ENCODE measurements at regions not wholly inside any gene's neighbourhood (a gene's known extent, or its start where the extent isn't known, plus 50 kb on each side); places are given as distances from the start of the nearest gene placed in this dataset.

DNA sequence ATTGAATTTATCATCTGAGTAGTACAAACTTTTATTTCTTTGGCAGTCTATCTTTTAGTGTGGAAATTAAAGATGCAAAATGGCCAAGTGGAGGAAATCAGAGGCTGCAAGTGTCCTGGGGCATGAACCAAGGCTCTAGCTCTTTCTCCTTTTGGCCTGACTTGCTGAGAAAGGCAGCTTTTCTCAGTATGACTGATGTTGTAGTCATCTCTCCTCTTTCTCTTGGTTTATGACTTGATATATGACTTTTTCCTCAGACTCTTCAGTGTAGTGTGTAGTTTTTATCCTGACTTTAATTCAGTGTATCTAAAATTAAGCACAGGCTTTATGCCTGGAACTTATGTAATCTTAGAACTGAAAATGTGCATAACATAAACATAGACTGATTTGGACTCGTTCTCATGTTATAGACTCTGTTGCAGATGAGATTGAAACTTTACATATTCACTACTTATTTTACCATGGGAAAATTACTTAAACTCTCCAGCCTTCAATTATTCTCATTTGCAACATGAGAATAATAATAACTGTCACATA, 65.7 kb downstream of the SLITRK5 start:
- no peak overlapping the region for H3K9ac ChIP-seq (ENCODE audit: low read length)
- no peaks in the 10 kb centered on the region for H3K79me2 ChIP-seq (ENCODE audit: control insufficient read depth, insufficient read depth, low read length, poor library complexity)
- DNase-seq: no peak
- H2AFZ ChIP-seq (ENCODE audit: insufficient read depth, low read length, poor library complexity): no peak overlapping the region
- no peak overlapping the region for H2BK12ac ChIP-seq (ENCODE audit: low read length)
- no peaks in the 10 kb centered on the region for H3K9me3 ChIP-seq (ENCODE audit: insufficient read depth, low read depth, low read length)
- no peak overlapping the region for H3K4me3 ChIP-seq (ENCODE audit: low read depth, low read length)
- no peak overlapping the region for H3K4me2 ChIP-seq (ENCODE audit: low read length)
- no peaks in the 10 kb centered on the region for H3K79me1 ChIP-seq (ENCODE audit: low read length)
- H4K8ac ChIP-seq (ENCODE audit: low read depth, low read length): no peak overlapping the region
- no peak overlapping the region for H3K18ac ChIP-seq (ENCODE audit: low read length)
- H3K4me1 ChIP-seq (ENCODE audit: control insufficient read depth in 1 of 2, insufficient read depth in 2 of 2, low read length in 2 of 2): no peaks in the 10 kb centered on the region
- no peak overlapping the region for H3K4ac ChIP-seq (ENCODE audit: low read depth, low read length)
- H3K23ac ChIP-seq (ENCODE audit: low read length): no peak overlapping the region
- H4K12ac ChIP-seq (ENCODE audit: low read depth, low read length): no peak overlapping the region
- H3K27me3 ChIP-seq (ENCODE audit: insufficient read depth, low read length): no peaks in the 10 kb centered on the region
- no peak overlapping the region for H3K27ac ChIP-seq (ENCODE audit: low read depth, low read length)
- H2AK5ac ChIP-seq (ENCODE audit: low read length): no peak overlapping the region
- no peaks in the 10 kb centered on the region for H3K36me3 ChIP-seq (ENCODE audit: control insufficient read depth in 1 of 2, insufficient read depth in 2 of 2, low read length in 2 of 2)
- H2BK120ac ChIP-seq (ENCODE audit: insufficient read depth, low read length, poor library complexity): no peak overlapping the region
- no peak overlapping the region for H2BK5ac ChIP-seq (ENCODE audit: low read depth, low read length, poor library complexity)
- no peak overlapping the region for H3K14ac ChIP-seq (ENCODE audit: low read length)
- WGBS (ENCODE audit: extremely low coverage, insufficient coverage, insufficient read length): no CpG with 5 or more reads among the region's 1 CpG
- no peak overlapping the region for H4K91ac ChIP-seq (ENCODE audit: low read depth, low read length)

DNA sequence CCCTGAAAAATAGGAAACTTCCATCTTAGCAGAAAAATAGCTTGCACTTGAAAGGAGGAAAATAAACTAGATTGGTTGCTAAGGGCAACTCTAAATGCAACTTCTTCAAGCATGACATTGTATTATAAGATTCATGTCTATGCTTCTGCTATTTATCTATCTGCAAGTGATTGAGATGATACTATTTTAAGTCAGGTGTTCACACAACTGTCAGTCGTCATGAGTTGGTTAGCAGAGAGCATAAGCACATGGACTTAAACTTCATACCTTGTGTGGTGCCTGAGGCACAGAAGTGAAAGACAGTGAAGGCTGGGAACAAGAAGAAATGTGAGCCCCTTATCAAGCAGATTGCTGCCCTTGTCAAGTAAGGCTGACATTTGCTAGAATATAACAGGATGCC, 82.9 kb downstream of the SLITRK5 start:
- Histone ChIP-seq H3K79me2 (ENCODE audit: control insufficient read depth, insufficient read depth, low read length, poor library complexity) (no peaks in the 10 kb centered on the region), H2BK120ac (ENCODE audit: insufficient read depth, low read length, poor library complexity) (no peak overlapping the region), H3K4me2 (ENCODE audit: low read length) (no peak overlapping the region), H3K18ac (ENCODE audit: low read length) (no peak overlapping the region), H4K91ac (ENCODE audit: low read depth, low read length) (no peak overlapping the region), H2BK5ac (ENCODE audit: low read depth, low read length, poor library complexity) (no peak overlapping the region), H3K4me1 (ENCODE audit: control insufficient read depth in 1 of 2, insufficient read depth in 2 of 2, low read length in 2 of 2) (no peaks in the 10 kb centered on the region), H3K36me3 (ENCODE audit: control insufficient read depth in 1 of 2, insufficient read depth in 2 of 2, low read length in 2 of 2) (no peaks in the 10 kb centered on the region), H2AK5ac (ENCODE audit: low read length) (no peak overlapping the region), H3K14ac (ENCODE audit: low read length) (no peak overlapping the region), H3K9me3 (ENCODE audit: insufficient read depth, low read depth, low read length) (no peaks in the 10 kb centered on the region), H3K4ac (ENCODE audit: low read depth, low read length) (no peak overlapping the region), H2BK12ac (ENCODE audit: low read length) (no peak overlapping the region), H3K27me3 (ENCODE audit: insufficient read depth, low read length) (no peaks in the 10 kb centered on the region), H3K4me3 (ENCODE audit: low read depth, low read length) (no peak overlapping the region), H3K23ac (ENCODE audit: low read length) (no peak overlapping the region), H3K9ac (ENCODE audit: low read length) (no peak overlapping the region), H3K79me1 (ENCODE audit: low read length) (no peaks in the 10 kb centered on the region), H3K27ac (ENCODE audit: low read depth, low read length) (no peak overlapping the region), H2AFZ (ENCODE audit: insufficient read depth, low read length, poor library complexity) (no peak overlapping the region), H4K12ac (ENCODE audit: low read depth, low read length) (no peak overlapping the region), H4K8ac (ENCODE audit: low read depth, low read length) (no peak overlapping the region)
- DNase-seq: no peak
- no CpG with 5 or more reads among the region's 1 CpG for WGBS (ENCODE audit: extremely low coverage, insufficient coverage, insufficient read length)

DNA sequence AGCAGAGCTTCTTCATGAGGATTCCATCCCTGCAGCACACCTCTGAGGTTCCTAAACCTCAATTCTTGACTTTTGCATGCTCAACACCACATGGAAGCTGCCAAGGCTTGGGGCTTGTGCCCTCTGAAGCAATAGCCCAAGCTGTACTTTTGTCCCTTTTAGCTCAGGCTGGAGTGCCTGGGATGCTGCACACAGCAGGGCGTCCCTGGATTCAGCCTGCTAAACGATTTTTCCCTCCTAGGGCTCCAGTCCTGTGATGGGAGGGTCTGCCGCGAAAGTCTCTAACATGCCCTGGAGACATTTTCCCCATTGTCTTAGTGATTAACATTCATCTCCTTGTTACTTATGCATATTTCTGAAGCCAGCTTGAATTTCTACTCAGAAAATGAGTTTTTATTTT, 98.3 kb downstream of the SLITRK5 start:
- no peak overlapping the region for H3K27ac ChIP-seq (ENCODE audit: low read depth, low read length)
- WGBS (ENCODE audit: extremely low coverage, insufficient coverage, insufficient read length): no CpG with 5 or more reads among the region's 4 CpGs

DNA sequence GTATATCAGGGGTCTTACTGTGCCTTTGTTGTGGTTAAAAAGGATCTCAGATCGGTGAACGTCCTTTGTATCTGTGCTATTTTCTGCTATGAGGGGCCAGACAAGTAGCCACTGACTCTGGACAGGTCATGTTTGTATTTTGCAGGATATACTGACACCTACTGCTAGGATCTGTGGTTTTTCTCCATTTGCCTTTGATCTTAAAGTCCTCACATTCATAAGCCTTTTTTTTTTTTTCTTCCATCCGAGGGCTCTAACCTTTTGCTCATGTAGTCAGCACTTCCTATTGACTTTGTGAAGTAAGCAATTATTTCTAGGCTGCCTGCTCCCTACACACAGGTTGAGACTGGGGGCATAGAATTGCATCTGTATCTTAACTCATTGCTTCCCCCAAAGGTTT, 106.2 kb downstream of the SLITRK5 start:
- no peak overlapping the region for H2BK12ac ChIP-seq (ENCODE audit: low read length)
- WGBS (ENCODE audit: extremely low coverage, insufficient coverage, insufficient read length): no CpG with 5 or more reads among the region's 3 CpGs
- no peak overlapping the region for H4K12ac ChIP-seq (ENCODE audit: low read depth, low read length)
- no peak overlapping the region for H3K9ac ChIP-seq (ENCODE audit: low read length)
- no peak for DNase-seq
- no peak overlapping the region for H3K4me3 ChIP-seq (ENCODE audit: low read depth, low read length)
- H3K27me3 ChIP-seq (ENCODE audit: insufficient read depth, low read length): no peaks in the 10 kb centered on the region
- H3K9me3 ChIP-seq (ENCODE audit: insufficient read depth, low read depth, low read length): no peaks in the 10 kb centered on the region
- no peak overlapping the region for H3K18ac ChIP-seq (ENCODE audit: low read length)
- H3K4me2 ChIP-seq (ENCODE audit: low read length): no peak overlapping the region
- H4K8ac ChIP-seq (ENCODE audit: low read depth, low read length): no peak overlapping the region
- H3K27ac ChIP-seq (ENCODE audit: low read depth, low read length): no peak overlapping the region
- no peak overlapping the region for H2AK5ac ChIP-seq (ENCODE audit: low read length)
- H2BK5ac ChIP-seq (ENCODE audit: low read depth, low read length, poor library complexity): no peak overlapping the region
- no peaks in the 10 kb centered on the region for H3K79me1 ChIP-seq (ENCODE audit: low read length)
- no peak overlapping the region for H2AFZ ChIP-seq (ENCODE audit: insufficient read depth, low read length, poor library complexity)
- no peak overlapping the region for H3K4ac ChIP-seq (ENCODE audit: low read depth, low read length)
- H3K23ac ChIP-seq (ENCODE audit: low read length): no peak overlapping the region
- H3K4me1 ChIP-seq (ENCODE audit: control insufficient read depth in 1 of 2, insufficient read depth in 2 of 2, low read length in 2 of 2): no peaks in the 10 kb centered on the region
- no peaks in the 10 kb centered on the region for H3K36me3 ChIP-seq (ENCODE audit: control insufficient read depth in 1 of 2, insufficient read depth in 2 of 2, low read length in 2 of 2)
- no peak overlapping the region for H3K14ac ChIP-seq (ENCODE audit: low read length)
- no peak overlapping the region for H2BK120ac ChIP-seq (ENCODE audit: insufficient read depth, low read length, poor library complexity)
- H3K79me2 ChIP-seq (ENCODE audit: control insufficient read depth, insufficient read depth, low read length, poor library complexity): no peaks in the 10 kb centered on the region
- H4K91ac ChIP-seq (ENCODE audit: low read depth, low read length): no peak overlapping the region

More for the DNA sequence above, 98.3 kb downstream of the SLITRK5 start:
- H2BK12ac ChIP-seq (ENCODE audit: low read length): no peak overlapping the region
- no peak overlapping the region for H3K18ac ChIP-seq (ENCODE audit: low read length)
- H2AFZ ChIP-seq (ENCODE audit: insufficient read depth, low read length, poor library complexity): no peak overlapping the region
- H3K79me2 ChIP-seq (ENCODE audit: control insufficient read depth, insufficient read depth, low read length, poor library complexity): no peaks in the 10 kb centered on the region
- H3K4me2 ChIP-seq (ENCODE audit: low read length): no peak overlapping the region
- H3K4ac ChIP-seq (ENCODE audit: low read depth, low read length): no peak overlapping the region
- no peaks in the 10 kb centered on the region for H3K4me1 ChIP-seq (ENCODE audit: control insufficient read depth in 1 of 2, insufficient read depth in 2 of 2, low read length in 2 of 2)
- no peak overlapping the region for H4K8ac ChIP-seq (ENCODE audit: low read depth, low read length)
- H3K14ac ChIP-seq (ENCODE audit: low read length): no peak overlapping the region
- no peaks in the 10 kb centered on the region for H3K27me3 ChIP-seq (ENCODE audit: insufficient read depth, low read length)
- no peak overlapping the region for H2AK5ac ChIP-seq (ENCODE audit: low read length)
- H3K4me3 ChIP-seq (ENCODE audit: low read depth, low read length): no peak overlapping the region
- H2BK5ac ChIP-seq (ENCODE audit: low read depth, low read length, poor library complexity): no peak overlapping the region
- no peak overlapping the region for H2BK120ac ChIP-seq (ENCODE audit: insufficient read depth, low read length, poor library complexity)
- H4K91ac ChIP-seq (ENCODE audit: low read depth, low read length): no peak overlapping the region
- H3K79me1 ChIP-seq (ENCODE audit: low read length): no peaks in the 10 kb centered on the region
- H3K36me3 ChIP-seq (ENCODE audit: control insufficient read depth in 1 of 2, insufficient read depth in 2 of 2, low read length in 2 of 2): no peaks in the 10 kb centered on the region
- H3K9me3 ChIP-seq (ENCODE audit: insufficient read depth, low read depth, low read length): no peaks in the 10 kb centered on the region
- no peak overlapping the region for H3K23ac ChIP-seq (ENCODE audit: low read length)
- H4K12ac ChIP-seq (ENCODE audit: low read depth, low read length): no peak overlapping the region
- no peak for DNase-seq
- no peak overlapping the region for H3K9ac ChIP-seq (ENCODE audit: low read length)

All from trophoblast cell (in vitro differentiated cells and primary cell).